HG03460 (cell line): ENCODE measurements at regions not wholly inside any gene's neighbourhood (a gene's known extent, or its start where the extent isn't known, plus 50 kb on each side); places are given as distances from the start of the nearest gene placed in this dataset.
"Not testable (repeated sequence)": the region's sequence is repeated elsewhere in the genome, so short reads cannot be mapped to it uniquely, and the experiment has no call there.

ENCODE experiments used
- ATAC-seq: cut with Tn5 transposase; IDR thresholded peaks from one replicate; pipeline ENCODE4 v1.9.1; 2021; ENCODE audit not compliant: unreplicated experiment

GRCh38 chr10:2214092-2214491, 476.8 kb upstream of the ADARB2 start:
- no peak for ATAC-seq

- ATAC-seq: no peak
Measured at GRCh38 chr10:2212244-2212834, 475.0 kb upstream of the ADARB2 start.

GRCh38 chr10:2210088-2210487, 472.8 kb upstream of the ADARB2 start:
- no peak for ATAC-seq

GRCh38 chr10:2208106-2208505, 470.8 kb upstream of the ADARB2 start:
- no peak for ATAC-seq

GRCh38 chr10:2207246-2207922, 470.1 kb upstream of the ADARB2 start:
- no peak for ATAC-seq

- ATAC-seq: no peak
Measured at GRCh38 chr10:2205406-2205805, 468.1 kb upstream of the ADARB2 start.

GRCh38 chr10:2202401-2202800, 465.1 kb upstream of the ADARB2 start:
- no peak for ATAC-seq

- no peak for ATAC-seq
Measured at GRCh38 chr10:2201534-2202099, 464.3 kb upstream of the ADARB2 start.

GRCh38 chr10:2197663-2198062, 460.3 kb upstream of the ADARB2 start:
- no peak for ATAC-seq

GRCh38 chr10:2196272-2196671, 458.9 kb upstream of the ADARB2 start:
- ATAC-seq: no peak

GRCh38 chr10:2189356-2189755, 452.0 kb upstream of the ADARB2 start:
- not testable (repeated sequence) for ATAC-seq

GRCh38 chr10:2188371-2188770, 451.0 kb upstream of the ADARB2 start:
- ATAC-seq: no peak

- no peak for ATAC-seq
Measured at GRCh38 chr10:2173327-2173726, 436.0 kb upstream of the ADARB2 start.

- ATAC-seq: no peak
Measured at GRCh38 chr10:2165771-2166460, 428.6 kb upstream of the ADARB2 start.

- ATAC-seq: no peak
Measured at GRCh38 chr10:2150288-2150687, 413.0 kb upstream of the ADARB2 start.

GRCh38 chr10:2145926-2146478, 408.7 kb upstream of the ADARB2 start:
- ATAC-seq: no peak

GRCh38 chr10:2145491-2145890, 408.2 kb upstream of the ADARB2 start:
- ATAC-seq: no peak

GRCh38 chr10:2144584-2144983, 407.3 kb upstream of the ADARB2 start:
- ATAC-seq: no peak

- ATAC-seq: no peak
Measured at GRCh38 chr10:2143213-2143835, 406.0 kb upstream of the ADARB2 start.

GRCh38 chr10:2139746-2140145, 402.4 kb upstream of the ADARB2 start:
- ATAC-seq: no peak

- ATAC-seq: no peak
Measured at GRCh38 chr10:2137549-2138174, 400.3 kb upstream of the ADARB2 start.
